KG1 (cell line): ENCODE measurements at regions not wholly inside any gene's neighbourhood (a gene's known extent, or its start where the extent isn't known, plus 50 kb on each side); places are given as distances from the start of the nearest gene placed in this dataset.
"Not testable (repeated sequence)": the region's sequence is repeated elsewhere in the genome, so short reads cannot be mapped to it uniquely, and the experiment has no call there.

ENCODE experiments used
- DNase-seq: peaks from one replicate; lab custom pipeline; 2025; lab: John Stamatoyannopoulos, UW

GRCh38 chr6:76682842-76683241, 610.4 kb upstream of the IMPG1 start:
- no peak for DNase-seq

- DNase-seq: no peak
These were observed 609.3 kb upstream of the IMPG1 start for GRCh38 chr6:76681781-76682180.

GRCh38 chr6:76677017-76677416, 604.6 kb upstream of the IMPG1 start:
- no peak for DNase-seq

DNA sequence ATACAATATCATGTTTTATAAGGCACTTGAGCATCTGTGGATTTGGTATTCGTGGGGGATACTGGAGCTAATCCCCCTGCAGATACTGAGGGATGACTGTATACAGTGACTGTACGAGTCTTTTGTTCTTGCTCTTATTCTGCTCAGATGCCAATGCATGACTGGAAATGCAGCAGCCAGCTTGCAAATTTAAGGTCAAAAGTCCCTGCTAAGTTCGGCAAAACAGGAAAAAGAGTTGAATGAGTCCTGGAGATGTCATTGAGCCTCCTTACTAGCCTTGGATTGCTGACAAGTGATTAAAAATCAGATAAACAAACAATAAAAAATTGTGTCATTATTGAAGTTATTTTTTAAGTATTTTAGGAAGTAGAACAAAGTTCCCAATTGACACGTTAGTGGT, 599.3 kb upstream of the IMPG1 start:
- DNase-seq: no peak

DNA sequence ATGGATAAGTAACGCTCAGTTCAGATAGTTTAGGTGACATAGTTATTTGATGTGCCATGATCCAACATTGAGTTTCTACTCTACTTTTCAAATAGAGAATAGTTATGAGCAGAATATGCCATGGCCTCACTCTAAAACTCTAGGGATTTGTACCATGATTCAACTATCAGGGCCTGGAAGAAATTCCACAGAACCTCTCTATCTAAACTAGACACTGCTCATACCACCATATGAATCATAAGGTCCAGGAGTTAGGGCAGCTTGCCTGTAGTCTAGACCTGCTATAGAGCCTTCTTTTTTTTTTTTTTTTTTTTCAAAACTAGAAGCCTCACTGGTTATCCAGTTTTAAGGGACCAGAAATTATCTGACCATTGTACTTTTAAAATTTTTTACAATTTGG, 571.8 kb upstream of the IMPG1 start:
- no peak for DNase-seq

DNA sequence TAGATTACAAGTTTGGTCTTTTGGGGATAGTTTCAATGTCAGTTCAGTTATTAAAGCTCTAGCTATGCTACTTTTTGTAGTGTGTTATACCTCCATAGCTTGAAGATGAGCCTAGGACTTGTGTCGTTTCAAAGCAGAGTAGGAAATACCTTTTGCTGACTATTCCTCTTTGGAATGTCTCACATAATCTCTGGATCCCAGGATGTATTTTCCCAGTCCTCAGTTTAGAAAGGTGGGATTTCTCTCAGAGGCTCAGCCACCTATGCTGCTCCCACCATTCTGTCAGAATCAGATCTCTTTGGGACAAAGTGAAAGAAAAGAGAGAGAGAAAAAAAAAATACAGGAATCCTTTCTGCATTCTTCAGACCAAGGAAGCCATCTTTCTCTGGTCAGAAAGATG, 567.5 kb upstream of the IMPG1 start:
- no peak for DNase-seq

- no peak for DNase-seq
These were observed 562.2 kb upstream of the IMPG1 start for GRCh38 chr6:76634695-76635094.

DNA sequence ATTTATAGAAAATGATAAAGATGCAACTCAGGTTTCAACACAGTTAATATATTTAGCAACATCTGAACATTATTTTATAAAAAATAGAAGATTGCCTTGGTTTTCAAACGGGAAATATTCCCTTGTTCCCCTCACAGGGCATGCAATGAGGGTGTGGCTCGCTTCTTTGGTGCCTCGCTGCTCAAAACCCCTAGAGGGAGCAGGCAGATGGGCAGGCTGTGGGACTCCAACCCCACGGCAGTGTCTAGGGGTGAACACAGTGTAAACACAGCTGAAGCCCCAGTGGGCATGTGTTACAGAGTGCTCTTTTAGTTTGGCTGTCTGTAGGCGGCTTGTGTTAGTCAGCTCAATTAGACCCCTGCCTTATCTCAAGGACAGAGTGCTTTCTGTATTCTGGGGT, 560.8 kb upstream of the IMPG1 start:
- DNase-seq: no peak

DNA sequence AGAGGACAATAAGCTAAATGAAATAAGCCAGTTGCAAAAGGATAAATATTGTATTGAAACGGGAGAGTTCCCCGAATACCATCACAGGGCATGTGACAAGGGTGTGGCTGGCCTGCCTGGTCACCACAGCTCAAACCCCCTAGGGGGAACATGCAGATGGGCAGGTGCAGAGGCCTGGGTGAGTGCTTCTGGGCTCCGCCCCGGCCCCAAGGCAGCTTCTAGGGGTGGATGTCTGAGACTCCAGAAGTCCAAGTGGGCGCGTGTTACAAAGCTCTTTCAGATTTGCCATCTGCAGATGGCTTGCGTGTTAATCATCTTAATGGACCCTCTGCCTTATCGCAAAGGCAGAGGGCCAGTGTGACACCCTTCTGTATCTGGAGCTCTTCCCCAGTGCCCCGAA, 559.2 kb upstream of the IMPG1 start:
- no peak for DNase-seq

GRCh38 chr6:76615395-76615794, 542.9 kb upstream of the IMPG1 start:
- DNase-seq: no peak

- no peak for DNase-seq
These were observed 540.5 kb upstream of the IMPG1 start for GRCh38 chr6:76612954-76613353.

DNA sequence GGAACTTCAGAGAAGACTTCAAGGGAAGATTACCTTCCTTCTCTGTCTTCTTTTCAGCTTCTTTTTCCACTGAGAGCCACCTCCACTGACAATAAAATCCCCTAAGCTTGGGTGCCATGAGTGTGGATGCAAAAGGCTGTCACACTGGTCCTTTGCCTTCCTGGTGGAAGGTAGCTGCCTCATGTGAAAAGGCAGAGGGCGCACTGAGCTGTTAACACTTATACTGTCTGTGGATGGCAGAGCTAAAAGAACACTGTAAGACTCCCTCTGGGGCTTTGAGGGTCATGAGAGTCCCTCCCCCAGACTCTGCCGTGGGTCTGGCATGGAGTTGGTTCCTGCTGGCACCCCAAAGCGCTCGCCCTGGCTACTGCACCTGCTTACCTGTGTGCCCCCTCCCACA, 536.7 kb upstream of the IMPG1 start:
- DNase-seq: no peak

DNA sequence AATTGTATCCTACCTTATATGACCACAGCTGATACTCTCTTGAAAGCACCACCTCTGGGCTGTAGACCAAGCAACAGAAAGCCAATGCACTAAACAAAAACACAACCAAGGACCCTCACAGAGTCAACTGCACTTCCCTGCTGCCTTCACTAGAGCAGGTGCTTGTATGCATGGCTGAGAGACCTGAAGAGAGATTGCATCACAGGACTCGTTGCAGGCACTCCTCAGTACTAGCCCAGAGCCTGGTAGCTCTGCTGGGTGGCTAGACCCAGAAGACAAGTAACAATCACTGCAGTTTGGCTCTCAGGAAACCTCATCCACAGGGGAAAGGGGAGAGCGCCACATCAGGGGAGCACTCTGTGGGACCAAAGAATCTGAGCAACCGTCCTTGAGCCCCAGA, 521.6 kb upstream of the IMPG1 start:
- DNase-seq: no peak

DNA sequence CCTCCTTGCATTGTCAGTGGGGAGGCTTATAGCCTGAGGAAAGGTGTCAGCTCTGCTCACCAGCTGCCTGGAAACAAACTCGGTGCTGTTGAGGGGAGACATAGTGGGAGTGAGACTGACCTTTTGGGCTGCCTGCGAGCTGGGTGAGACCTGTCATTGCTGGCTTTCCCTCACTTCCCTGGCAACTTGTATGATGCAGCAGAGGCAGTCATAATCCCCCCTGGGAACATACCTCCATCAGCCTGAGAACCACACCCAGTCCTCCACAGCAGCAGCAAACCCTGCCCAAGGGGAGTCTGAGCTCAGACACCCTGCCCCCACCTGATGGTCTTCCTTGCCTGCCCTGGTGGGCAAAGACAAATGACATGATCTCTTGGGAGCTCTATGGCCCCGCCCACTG, 521.2 kb upstream of the IMPG1 start:
- DNase-seq: no peak

- DNase-seq: no peak
These were observed 520.1 kb upstream of the IMPG1 start for GRCh38 chr6:76592566-76592965.

GRCh38 chr6:76587271-76587670, 514.8 kb upstream of the IMPG1 start:
- DNase-seq: no peak

DNA sequence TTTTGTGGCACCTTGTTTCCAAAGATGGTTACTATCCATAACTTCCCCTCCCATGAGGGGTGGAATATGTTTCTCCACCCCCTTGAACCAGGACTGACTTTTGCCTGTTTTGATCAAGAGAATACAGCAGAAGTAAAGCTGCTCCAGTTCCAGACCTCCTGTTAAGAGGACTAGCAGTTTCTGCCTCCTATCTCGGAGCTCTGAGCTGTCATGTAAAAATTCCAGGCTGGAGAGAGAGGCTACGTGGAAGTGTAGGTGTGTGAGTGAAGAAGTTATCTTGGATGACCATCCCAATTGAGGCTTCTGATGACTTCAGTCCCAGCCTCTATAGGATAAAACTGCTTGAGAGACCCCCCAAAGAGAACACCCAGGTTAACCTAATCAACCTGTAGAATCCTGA, 511.7 kb upstream of the IMPG1 start:
- no peak for DNase-seq

GRCh38 chr6:76578746-76579145, 506.3 kb upstream of the IMPG1 start:
- no peak for DNase-seq

DNA sequence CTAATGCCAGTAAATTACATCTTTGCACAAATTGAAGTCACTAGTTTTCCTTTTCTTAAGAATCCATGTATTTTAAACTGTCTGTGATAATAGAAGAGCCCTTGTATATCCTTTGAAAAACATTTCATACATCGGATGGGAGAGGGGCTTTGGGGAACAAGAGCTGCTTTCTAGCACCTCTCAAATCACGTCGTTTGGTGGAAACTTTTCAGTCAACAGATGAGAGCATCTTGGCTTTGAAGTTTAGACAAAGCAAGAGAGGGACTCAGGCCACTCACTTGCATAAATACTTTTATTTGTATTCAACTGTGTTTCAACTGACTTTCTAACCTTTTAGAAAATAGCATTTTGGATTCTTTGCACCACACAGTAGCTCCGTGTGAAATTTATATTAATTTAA, 502.3 kb upstream of the IMPG1 start:
- DNase-seq: no peak

DNA sequence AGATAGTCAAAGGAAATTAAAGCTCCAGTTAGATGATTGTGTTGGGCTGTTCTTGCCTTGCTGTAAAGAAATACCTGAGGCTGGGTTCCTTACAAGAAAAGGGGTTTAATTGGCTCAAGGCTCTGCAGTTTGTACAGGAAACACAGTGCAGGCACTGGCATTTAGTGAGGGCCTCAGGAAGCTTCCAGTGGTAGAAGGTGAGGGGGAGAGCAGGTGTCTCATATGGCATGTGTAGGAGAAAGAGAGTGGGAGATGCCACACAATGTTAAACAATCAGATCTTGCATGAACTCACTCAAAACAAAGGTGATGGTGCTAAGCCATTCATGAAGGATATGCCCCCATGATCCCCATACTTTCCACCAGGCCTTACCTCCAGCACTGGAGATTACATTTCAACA, 493.5 kb upstream of the IMPG1 start:
- DNase-seq: no peak

DNA sequence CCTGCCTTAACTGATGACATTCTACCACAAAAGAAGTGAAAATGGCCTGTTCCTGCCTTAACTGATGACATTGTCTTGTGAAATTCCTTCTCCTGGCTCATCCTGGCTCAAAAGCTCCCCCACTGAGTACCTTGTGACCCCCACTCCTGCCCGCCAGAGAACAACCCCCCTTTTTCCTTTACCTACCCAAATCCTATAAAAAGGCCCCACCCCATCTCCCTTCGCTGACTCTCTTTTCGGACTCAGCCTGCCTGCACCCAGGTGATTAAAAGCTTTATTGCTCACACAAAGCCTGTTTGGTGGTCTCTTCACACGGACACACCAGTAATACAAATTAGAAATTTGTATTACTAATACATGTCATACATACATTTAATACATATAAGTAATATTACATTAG, 489.9 kb upstream of the IMPG1 start:
- not testable (repeated sequence) for DNase-seq

DNA sequence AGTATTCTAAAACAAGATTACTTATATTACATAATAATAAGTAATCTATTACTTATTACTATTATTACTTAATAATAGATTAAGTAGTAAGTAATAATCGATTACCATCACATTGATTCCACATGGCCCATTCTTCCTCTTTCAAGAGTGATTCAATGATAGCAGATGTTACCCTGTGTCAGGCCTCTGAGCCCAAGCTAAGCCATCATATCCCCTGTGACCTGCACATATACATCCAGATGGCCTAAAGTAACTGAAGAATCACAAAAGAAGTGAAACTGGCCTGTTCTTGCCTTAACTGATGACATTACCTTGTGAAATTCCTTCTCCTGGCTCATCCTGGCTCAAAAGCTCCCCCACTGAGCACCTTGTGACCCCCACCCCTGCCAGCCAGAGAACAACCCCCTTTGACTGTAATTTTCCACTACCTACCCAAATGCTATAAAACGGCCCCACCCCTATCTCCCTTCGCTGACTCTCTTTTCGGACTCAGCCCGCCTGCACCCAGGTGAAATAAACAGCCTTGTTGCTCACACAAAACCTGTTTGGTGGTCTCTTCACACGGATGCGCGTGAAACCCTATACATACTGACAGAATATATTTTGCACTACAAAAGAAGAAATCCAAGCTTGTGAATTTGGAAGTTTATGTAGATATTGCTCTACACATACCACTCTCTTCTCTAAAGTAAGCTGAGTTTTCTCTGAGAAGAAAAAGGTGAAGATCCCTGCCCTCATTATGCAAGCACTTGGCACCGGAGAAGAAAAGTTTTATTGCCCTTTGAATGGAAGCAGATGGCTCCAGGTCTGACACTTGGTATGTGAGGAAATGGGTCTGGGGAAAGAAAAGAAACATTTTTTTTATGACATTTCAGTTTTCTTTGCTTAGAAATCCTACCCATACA, 488.6 kb upstream of the IMPG1 start:
- DNase-seq: not testable (repeated sequence)

GRCh38 chr6:76553256-76553655, 480.8 kb upstream of the IMPG1 start:
- DNase-seq: no peak

DNA sequence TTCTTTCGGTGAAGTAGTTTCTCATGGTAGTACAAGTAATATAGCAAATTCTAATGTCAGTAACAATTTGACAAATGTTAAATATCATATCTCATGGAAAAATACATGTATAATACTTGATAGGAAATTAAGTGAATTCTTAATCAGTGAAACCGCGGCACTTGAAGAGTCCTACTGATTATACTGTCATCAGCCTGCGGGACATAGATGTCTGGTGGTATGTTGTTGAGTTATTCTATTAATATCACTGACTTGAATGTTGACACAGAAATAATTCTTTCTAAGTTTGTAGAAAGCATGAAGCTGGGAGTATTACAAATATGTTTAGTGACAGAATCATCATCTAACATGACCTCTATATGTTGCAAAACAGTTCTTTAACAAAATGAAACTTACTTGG, 479.8 kb upstream of the IMPG1 start:
- DNase-seq: no peak
